Spleen (tissue), 11 donors: ENCODE measurements at regions not wholly inside any gene's neighbourhood (a gene's known extent, or its start where the extent isn't known, plus 50 kb on each side); places are given as distances from the start of the nearest gene placed in this dataset.

ENCODE experiments used
- DNase-seq: peaks from one replicate; pipeline ENCODE4 v3.0.0-alpha.2; 2020
- H3K27ac ChIP-seq, 8 donors: fragments of 200-600 bp; sonication (generic) in 7 of 8; 1 replicate in 4 of 8; 2 replicates in 4 of 8; pipeline versions ENCODE4 v1.5.0 to v1.8.0; 2016 to 2021; ENCODE audit warnings: inconsistent platforms in 4 of 8, mild to moderate bottlenecking in 4 of 8, moderate library complexity in 1 of 8
- H3K27me3 ChIP-seq, 7 donors: fragments of 200-600 bp; sonication (generic) in 6 of 7; replicated peaks in 1 of 7; 1 replicate in 4 of 7; 2 replicates in 3 of 7; pipeline versions ENCODE4 v1.5.0 to v1.8.0; 2016 to 2021; ENCODE audit warnings: inconsistent platforms in 3 of 7, mild to moderate bottlenecking in 1 of 7
- H3K36me3 ChIP-seq, 6 donors: fragments of 200-600 bp; sonication (generic) in 5 of 6; 1 replicate in 4 of 6; 2 replicates in 2 of 6; pipeline versions ENCODE4 v1.5.0 to v1.8.0; 2016 to 2021; ENCODE audit warnings: inconsistent platforms in 2 of 6
- H3K4me1 ChIP-seq, 6 donors: fragments of 200-600 bp; sonication (generic) in 5 of 6; 1 replicate in 3 of 6; 2 replicates in 3 of 6; pipeline versions ENCODE4 v1.5.0 to v1.8.0; 2016 to 2021; ENCODE audit warnings: inconsistent platforms in 3 of 6
- H3K4me3 ChIP-seq, 8 donors: fragments of 200-600 bp; sonication (generic) in 7 of 8; 1 replicate in 4 of 8; 2 replicates in 4 of 8; pipeline versions ENCODE4 v1.5.0 to v1.8.0; 2016 to 2021; ENCODE audit warnings: inconsistent platforms in 4 of 8, mild to moderate bottlenecking in 4 of 8, moderate library complexity in 2 of 8
- H3K9me3 ChIP-seq, 8 donors: fragments of 200-600 bp; sonication (generic) in 7 of 8; 1 replicate in 4 of 8; 2 replicates in 4 of 8; pipeline versions ENCODE4 v1.5.0 to v1.8.0; 2016 to 2021; ENCODE audit warnings: inconsistent platforms in 4 of 8
- POLR2A ChIP-seq, 3 donors: fragments of 450-650 bp; IDR thresholded peaks; one replicate each; pipeline ENCODE4 v1.5.1; 2017; ENCODE audit warnings: antibody characterized with exemption in 3 of 3, mild to moderate bottlenecking in 1 of 3
- POLR2AphosphoS5 ChIP-seq, 3 donors: sonication (generic); formaldehyde crosslinking; IDR thresholded peaks; one replicate each; pipeline ENCODE4 v1.5.1; 2017; ENCODE audit warnings: antibody characterized with exemption in 3 of 3
- WGBS, 5 donors: extraction: QIAGEN DNeasy Blood & Tissue Kit in 3 of 5; methylation state at CpG; one replicate each; pipeline versions ENCODE4 v1.1.5 to v1.1.7; 2013 to 2018; 5-methylcytosine and 5-hydroxymethylcytosine counted together
- intact Hi-C: fragments of 100-400 bp; cut with DNase I; formaldehyde crosslinking; loops from one replicate; pipeline ENCODE4 v1.15.0; 2023; ENCODE audit warnings: low total_unique reads
- TF ChIP-seq, protein P1 (sequence below), 11 experiments: fragments of 200-600 bp in 7 of 11; fragments of 450-650 bp in 4 of 11; sonication (generic) in 4 of 11; IDR thresholded peaks in 8 of 11; conservative IDR thresholded peaks in 3 of 11; 1 replicate in 7 of 11; 2 replicates in 4 of 11; pipeline versions ENCODE4 v1.4.0 to v1.8.0; 2016 to 2021; ENCODE audit warnings: antibody characterized with exemption in 11 of 11, inconsistent platforms in 4 of 11, mild to moderate bottlenecking in 1 of 11
- donor health status: healthy with polysubstance abuse.
- donor health status: DM: no; HTN: no; CAD: no; lungs with moderate emphysema.
- donor health status: DM: no; HTN: no; CAD: no.
- donor health status: Bipolar disorder and iron deficiency.
- donor health status: healthy.
- donor health status: DM: no; HTN: no; CAD: no.
- donor health status: DM: yes; HTN: yes; CAD: no.

- Histone ChIP-seq H3K4me3 (no peak overlapping the region), H3K9me3 (peaks cover 0 to 24% (median 20%) of the 10 kb centered on the region in 8 donors), H3K27me3 (no peaks in the 10 kb centered on the region), H3K27ac (no peak overlapping the region), H3K36me3 (no peaks in the 10 kb centered on the region), H3K4me1 (peaks cover 0 to 7% (median 0%) of the 10 kb centered on the region in 6 donors)
- intact Hi-C loops = no loop called here
- peak; percentile 35 for DNase-seq
- 71 to 87% (median 79%) methylated on average over 8 of the region's 8 CpGs for WGBS, 5 donors
- no peak for TF ChIP-seq POLR2AphosphoS5 (IDR thresholded peaks at IDR 0.05)
- TF ChIP-seq, protein P1, sequence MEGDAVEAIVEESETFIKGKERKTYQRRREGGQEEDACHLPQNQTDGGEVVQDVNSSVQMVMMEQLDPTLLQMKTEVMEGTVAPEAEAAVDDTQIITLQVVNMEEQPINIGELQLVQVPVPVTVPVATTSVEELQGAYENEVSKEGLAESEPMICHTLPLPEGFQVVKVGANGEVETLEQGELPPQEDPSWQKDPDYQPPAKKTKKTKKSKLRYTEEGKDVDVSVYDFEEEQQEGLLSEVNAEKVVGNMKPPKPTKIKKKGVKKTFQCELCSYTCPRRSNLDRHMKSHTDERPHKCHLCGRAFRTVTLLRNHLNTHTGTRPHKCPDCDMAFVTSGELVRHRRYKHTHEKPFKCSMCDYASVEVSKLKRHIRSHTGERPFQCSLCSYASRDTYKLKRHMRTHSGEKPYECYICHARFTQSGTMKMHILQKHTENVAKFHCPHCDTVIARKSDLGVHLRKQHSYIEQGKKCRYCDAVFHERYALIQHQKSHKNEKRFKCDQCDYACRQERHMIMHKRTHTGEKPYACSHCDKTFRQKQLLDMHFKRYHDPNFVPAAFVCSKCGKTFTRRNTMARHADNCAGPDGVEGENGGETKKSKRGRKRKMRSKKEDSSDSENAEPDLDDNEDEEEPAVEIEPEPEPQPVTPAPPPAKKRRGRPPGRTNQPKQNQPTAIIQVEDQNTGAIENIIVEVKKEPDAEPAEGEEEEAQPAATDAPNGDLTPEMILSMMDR (IDR thresholded peaks at IDR 0.05 in 8 of 11, conservative IDR thresholded peaks at IDR 0.05 in 3 of 11) = no peak
- no peak for TF ChIP-seq POLR2A (IDR thresholded peaks at IDR 0.05)
Measured at GRCh38 chr17:77510133-77510796, 369.5 kb downstream of the SEC14L1 start.

GRCh38 chr17:77511514-77512061 is 370.8 kb downstream of the SEC14L1 start:
- Histone ChIP-seq H3K4me3 (no peak overlapping the region), H3K36me3 (no peaks in the 10 kb centered on the region), H3K27me3 (no peaks in the 10 kb centered on the region), H3K9me3 (peaks cover 0 to 24% (median 20%) of the 10 kb centered on the region in 8 donors), H3K4me1 (peaks cover 0 to 7% (median 0%) of the 10 kb centered on the region in 6 donors), H3K27ac (no peak overlapping the region)
- 42 to 75% (median 61%) methylated on average over 1 of the region's 1 CpG for WGBS, 5 donors
- intact Hi-C loops = no loop called here
- DNase-seq = no peak
- TF ChIP-seq POLR2A (IDR thresholded peaks at IDR 0.05) = no peak
- TF ChIP-seq, protein P1 (IDR thresholded peaks at IDR 0.05 in 8 of 11, conservative IDR thresholded peaks at IDR 0.05 in 3 of 11) = no peak
- no peak for TF ChIP-seq POLR2AphosphoS5 (IDR thresholded peaks at IDR 0.05)

DNA sequence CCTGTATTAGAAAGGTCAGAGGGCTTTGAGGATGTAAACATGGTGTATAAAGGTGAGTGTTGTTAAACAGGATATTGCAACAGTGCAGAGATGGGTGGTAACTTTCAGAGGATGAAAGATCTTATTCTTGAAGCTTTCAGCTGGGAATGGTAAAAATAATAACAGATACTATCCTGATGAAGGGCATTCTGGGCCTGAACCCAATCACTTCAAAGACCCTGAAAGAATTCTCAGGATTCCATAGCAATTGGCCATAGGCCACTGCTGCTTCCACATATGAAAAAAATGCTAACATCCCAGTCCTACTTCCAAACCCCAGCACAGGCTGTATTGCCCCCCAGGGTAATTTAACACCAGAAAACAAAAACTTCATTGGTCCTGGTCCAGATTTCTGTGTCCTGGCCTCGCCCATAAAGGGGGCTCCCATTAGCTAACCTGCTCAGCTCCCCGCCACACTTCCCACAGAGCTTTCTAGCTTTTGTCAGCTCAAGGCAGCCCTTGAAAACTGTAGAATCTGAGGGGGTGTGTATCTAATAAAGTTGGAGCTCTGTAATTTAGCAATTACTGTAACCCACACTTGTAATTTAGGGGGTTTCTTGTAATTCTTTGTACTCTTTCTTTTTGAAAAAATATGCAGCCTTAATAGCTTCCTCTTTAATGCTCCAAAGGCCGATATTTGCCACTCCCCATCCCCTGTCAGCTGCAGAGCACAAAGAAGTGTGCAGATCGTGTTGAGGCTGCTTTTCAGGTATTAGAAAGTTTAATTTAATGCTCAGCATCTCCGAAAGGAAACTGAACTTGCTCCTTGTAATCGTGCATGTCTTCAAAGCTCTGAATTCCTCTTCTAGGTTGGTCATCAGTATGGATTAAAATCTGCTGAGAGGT is 371.5 kb downstream of the SEC14L1 start:
- DNase-seq = no peak
- no peak overlapping the region for H3K4me3 ChIP-seq
- TF ChIP-seq, protein P1 (IDR thresholded peaks at IDR 0.05 in 8 of 11, conservative IDR thresholded peaks at IDR 0.05 in 3 of 11) = no peak
- TF ChIP-seq POLR2A (IDR thresholded peaks at IDR 0.05) (no peak), POLR2AphosphoS5 (IDR thresholded peaks at IDR 0.05) (no peak)
- no peak overlapping the region for H3K27ac ChIP-seq
- peaks cover 0 to 7% (median 0%) of the 10 kb centered on the region in 6 donors for H3K4me1 ChIP-seq
- 59 to 67% (median 66%) methylated on average over 6 of the region's 6 CpGs for WGBS, 5 donors
- peaks cover 0 to 24% (median 20%) of the 10 kb centered on the region in 8 donors for H3K9me3 ChIP-seq
- intact Hi-C loops = no loop called here
- H3K27me3 ChIP-seq = no peaks in the 10 kb centered on the region
- H3K36me3 ChIP-seq = no peaks in the 10 kb centered on the region

GRCh38 chr17:77513045-77513444 is 372.3 kb downstream of the SEC14L1 start:
- peaks cover 0 to 24% (median 20%) of the 10 kb centered on the region in 8 donors for H3K9me3 ChIP-seq
- TF ChIP-seq, protein P1 (IDR thresholded peaks at IDR 0.05 in 8 of 11, conservative IDR thresholded peaks at IDR 0.05 in 3 of 11) = no peak
- no peak for TF ChIP-seq POLR2A (IDR thresholded peaks at IDR 0.05)
- TF ChIP-seq POLR2AphosphoS5 (IDR thresholded peaks at IDR 0.05) = no peak
- intact Hi-C loops = no loop called here
- no peaks in the 10 kb centered on the region for H3K27me3 ChIP-seq
- H3K27ac ChIP-seq = no peak overlapping the region
- H3K4me3 ChIP-seq = no peak overlapping the region
- peaks cover 0 to 7% (median 0%) of the 10 kb centered on the region in 6 donors for H3K4me1 ChIP-seq
- WGBS, 5 donors = 89 to 99% (median 94%) methylated on average over 3 of the region's 3 CpGs
- no peak for DNase-seq
- no peaks in the 10 kb centered on the region for H3K36me3 ChIP-seq
